HG03354 (cell line): ENCODE measurements at regions not wholly inside any gene's neighbourhood (a gene's known extent, or its start where the extent isn't known, plus 50 kb on each side); places are given as distances from the start of the nearest gene placed in this dataset.
"Not testable (repeated sequence)": the region's sequence is repeated elsewhere in the genome, so short reads cannot be mapped to it uniquely, and the experiment has no call there.

Source experiments
- ATAC-seq: cut with Tn5 transposase; IDR thresholded peaks from one replicate; pipeline ENCODE4 v1.9.1; 2021; ENCODE audit warnings: mild to moderate bottlenecking; ENCODE audit not compliant: unreplicated experiment, poor library complexity, severe bottlenecking

- peak; percentile 71 for ATAC-seq
Observed at GRCh38 chrX:13194291-13195103, 125.4 kb downstream of the ATXN3L start.

- ATAC-seq, result no peak
Observed at GRCh38 chrX:13190051-13190450, 129.8 kb downstream of the ATXN3L start.

GRCh38 chrX:13189380-13189779, 130.5 kb downstream of the ATXN3L start:
- no peak for ATAC-seq

DNA sequence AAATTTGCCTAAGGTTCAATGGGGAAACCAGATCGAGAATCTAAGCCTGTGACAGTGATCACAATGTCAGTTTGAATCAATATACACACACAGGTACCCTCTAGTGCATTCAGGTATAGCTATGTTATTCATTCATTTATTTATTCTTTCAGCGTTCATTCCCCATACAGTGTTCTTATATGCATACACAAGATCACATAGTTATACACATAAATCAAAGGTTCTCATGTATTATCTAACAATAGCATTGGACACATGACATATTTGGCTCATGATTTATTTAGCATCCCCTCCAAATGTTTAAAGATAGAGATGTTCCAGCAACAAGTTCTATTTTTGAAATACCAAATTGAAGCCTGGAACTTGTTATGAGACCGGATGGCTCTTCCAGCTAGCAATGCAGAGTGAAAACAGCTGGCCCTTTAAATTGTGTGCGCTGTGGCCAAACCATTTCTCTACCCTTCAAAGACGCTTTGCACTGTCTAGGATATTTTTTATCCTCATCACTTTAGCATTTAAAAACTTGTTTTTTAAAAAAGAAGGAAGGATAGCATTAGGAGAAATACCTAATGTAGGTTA, 131.0 kb downstream of the ATXN3L start:
- no peak for ATAC-seq

DNA sequence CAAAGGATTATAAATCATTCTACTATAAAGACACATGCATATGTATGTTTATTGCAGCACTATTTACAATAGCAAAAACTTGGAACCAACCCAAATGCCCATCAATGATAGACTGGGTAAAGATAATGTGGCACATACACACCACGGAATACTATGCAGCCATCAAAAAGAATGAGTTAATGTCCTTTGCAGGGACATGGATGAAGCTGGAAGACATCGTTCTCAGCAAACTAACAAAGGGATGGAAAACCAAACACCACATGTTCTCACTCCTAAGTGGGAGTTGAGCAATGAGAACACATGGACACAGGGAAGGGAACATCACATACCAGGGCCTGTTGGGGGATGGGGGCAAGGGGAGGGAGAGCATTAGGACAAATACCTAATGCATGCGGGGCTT, 133.2 kb downstream of the ATXN3L start:
- ATAC-seq, result not testable (repeated sequence)

DNA sequence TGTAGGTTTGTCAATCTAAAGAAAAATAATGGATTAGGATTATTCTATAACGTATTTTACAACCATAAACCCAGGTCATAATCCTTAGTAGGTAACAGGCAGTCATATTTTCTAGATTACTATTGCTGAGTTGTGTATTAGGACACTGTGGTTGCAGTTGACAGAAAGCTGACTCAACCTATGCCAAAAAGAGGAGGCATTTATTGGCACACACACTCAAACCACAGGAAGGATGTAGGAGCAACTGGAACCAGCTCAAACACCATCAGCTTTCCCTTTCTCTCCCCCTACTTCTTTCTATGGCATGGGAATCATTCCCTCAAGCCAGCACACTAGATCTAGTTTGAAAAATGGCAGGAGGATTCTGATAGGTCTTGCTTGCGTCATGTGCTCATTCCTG, 136.4 kb upstream of the FAM9C start:
- ATAC-seq, result no peak

DNA sequence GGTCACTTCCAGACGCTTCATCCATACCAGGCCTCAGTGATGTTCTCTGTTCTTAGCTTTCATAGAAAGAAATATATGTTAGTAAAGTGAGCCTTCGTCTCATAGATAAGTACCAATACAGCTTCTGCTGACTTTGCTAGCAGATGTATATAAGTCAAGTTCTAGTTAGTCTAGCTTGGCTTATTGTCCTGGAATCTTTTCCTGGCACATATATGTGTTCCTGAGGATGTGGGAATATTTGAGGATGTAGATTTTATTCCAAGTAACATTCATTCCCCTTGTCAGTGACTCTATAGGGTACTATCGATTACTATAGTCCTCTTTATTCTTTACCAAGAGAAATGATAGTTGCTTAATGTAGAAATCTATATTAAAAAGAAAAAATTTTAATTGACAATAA, 135.2 kb upstream of the FAM9C start:
- no peak for ATAC-seq

DNA sequence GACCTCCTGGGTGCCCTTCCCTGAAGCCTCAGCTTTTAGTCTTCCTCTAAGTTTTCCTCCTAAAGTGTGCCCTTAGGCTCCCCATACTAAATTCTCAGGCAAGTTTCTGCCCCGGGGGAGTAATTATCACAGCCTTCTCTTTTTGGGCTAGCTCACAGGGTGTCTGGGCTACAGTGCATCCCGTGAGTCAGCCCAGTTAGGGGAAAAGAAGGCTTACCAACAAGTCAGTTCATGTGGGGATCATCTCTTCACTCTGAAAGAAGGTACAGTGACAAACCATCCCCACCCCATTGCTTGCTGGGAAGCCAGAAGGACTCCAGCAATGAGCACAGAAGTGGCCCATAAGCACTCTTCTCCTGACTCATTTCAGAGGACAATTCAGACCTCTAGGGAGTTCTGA, 134.7 kb upstream of the FAM9C start:
- ATAC-seq, result no peak

- ATAC-seq, result no peak
Observed at GRCh38 chrX:13177921-13178566, 133.6 kb upstream of the FAM9C start.

DNA sequence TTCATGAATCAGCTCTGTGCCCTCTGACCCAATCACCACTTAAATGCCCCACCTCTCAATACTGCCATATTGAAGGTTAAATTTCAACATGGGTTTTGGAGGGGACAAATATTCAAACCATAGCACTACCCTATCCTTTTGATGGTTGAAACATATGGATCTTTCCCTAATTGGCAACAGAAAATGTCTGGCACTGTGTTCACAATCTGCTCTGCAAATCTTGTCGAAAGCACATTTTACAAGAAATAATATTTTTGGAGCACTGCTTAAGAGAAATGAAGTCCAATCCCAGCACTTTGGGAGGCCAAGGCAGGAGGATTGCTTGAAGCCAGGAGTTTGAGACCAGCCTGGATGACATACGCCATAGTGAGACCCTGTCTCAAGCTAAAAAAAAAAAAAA, 130.6 kb upstream of the FAM9C start:
- ATAC-seq, result no peak

GRCh38 chrX:13170966-13171558, 126.6 kb upstream of the FAM9C start:
- ATAC-seq, result no peak

DNA sequence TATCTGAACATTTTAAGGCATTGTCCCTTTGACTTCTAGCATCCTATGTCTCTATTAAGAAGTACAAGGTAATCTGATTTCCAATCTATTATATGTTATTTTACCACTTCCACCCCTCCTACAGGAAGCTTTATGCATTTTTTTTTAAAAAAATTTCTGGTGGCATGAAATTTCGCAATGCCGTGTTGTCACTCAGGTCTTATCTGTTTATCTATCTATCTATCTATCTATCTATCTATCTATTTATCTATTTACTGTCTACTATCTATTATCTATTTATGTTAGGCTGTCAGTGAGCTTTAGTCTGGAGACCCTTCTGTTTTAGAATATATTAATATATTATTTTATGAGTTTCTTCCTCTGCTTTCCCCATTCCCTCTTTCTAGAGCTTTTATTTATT, 125.3 kb upstream of the FAM9C start:
- no peak for ATAC-seq

GRCh38 chrX:13168269-13168668, 123.8 kb upstream of the FAM9C start:
- ATAC-seq, result no peak

DNA sequence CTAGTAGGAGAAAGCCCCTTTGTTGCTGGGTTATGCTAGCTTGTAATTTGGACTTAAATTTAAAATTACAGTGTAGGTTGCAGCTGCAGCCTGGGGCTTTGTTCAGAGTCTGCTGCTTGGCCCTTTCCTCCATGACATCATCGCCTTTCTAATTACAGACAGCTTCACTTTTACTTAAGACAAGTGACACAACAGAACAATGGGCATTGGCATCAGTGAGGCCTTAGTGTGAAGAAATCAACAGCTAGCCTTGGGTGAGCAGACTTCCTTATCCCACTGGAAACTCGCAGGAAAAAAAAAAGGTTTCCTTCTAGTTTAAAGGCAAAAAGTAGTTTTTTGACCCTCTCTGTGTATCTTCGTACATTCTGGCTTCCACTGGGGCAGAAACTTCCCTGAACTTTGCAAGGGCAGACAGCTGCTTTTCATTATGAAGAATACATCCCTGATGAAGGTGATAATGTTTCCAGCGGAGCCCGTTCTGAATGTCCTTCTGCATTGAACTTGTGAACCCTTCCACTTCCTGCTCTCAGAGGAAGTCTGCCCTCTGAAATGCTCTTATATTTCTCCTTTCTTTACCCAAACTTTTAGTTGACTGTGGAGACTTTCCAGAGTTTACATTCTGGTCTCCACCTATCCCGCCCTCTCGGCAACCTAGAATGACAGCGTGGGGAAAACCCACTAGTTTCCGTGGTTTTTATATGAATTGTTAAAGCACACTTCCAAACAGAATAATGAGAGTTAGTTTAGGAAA, 123.2 kb upstream of the FAM9C start:
- ATAC-seq, result no peak

DNA sequence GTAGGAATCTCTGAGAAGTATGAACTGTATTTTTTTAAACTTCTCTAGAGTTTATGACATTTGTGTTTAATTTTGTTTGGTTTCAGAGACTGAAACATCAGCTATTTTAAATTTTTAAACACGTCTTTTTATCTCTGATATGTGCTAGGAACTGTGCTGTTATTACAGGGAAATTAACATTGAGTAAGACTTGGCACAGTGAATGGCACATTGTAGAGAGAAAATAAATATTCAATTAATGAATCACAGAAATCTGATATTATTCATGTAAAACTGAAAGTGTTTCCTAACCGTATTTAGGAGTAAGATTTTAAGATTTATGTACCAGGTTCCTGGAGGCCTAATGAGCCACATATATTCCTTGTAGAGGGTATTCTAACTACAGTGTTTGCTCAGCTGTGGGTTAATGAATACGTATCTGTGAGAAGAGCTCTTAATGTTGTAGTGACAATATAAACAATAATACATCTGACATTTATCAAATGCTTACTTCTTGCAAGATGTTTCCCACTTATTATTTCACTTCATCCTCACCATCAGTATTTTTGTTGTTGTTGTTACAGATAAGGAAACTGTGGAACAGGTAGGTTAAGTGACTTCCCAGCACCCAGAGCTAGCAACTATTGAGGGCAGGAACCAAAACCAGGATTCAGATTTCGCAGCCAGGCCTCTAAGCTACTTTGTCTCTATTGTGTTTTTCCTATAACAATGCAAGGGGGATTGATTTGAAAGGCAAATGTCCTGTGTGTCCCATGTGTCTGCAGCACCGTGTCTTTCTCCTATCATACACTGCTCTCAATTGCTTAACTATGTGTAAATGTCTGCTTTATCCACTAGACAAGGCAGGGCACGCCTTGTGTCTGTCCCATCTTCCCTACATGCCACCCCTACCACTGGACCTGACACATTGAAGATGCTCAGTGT, 121.1 kb upstream of the FAM9C start:
- no peak for ATAC-seq

DNA sequence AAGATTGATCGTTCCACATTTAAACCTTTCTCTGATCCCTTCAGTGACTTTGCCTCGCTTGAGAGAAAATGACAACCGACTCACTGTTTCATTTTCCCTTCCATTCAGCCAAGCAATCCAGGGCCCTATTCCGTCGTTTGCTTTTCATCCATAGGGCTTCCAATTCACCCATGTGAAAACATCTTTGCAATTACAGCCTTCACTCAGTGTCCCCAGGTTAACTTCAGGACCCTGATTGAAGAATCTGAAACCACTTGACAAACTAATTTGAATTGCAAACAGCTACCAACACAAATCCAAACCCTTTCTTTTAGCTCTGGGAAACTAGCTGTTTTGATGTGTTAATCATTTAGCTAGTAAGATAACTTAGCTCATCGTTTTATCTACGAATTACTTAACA, 120.2 kb upstream of the FAM9C start:
- no peak for ATAC-seq

DNA sequence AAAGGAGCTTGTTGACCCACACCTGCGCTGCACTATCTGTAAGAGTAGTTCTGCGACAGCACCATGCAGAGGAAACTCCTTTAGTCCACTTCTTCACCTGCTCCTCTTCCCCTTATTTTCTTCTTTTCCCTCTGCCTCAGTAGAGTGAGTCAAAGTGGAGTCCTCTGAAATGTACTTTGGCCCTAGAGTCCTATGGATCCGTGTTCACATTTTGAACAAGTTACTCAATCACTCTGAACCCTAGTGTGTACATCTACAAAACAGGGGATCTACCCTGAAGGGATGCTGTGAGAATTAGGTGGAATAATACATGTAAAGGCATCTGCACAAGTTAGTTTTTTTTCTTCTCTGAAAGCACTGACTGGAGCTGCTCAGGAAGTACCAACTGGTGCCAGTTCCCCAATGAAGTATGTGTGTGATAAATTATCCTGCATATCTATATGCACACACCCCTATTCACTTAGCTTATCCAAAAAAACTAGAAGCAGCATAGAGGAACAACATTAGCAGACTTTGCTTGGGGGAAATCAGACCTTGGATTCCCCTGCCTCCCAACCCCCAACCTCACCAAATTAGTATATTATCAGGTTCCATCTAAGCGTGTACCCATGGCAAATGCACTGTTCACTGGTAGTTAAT, 118.5 kb upstream of the FAM9C start:
- no peak for ATAC-seq

DNA sequence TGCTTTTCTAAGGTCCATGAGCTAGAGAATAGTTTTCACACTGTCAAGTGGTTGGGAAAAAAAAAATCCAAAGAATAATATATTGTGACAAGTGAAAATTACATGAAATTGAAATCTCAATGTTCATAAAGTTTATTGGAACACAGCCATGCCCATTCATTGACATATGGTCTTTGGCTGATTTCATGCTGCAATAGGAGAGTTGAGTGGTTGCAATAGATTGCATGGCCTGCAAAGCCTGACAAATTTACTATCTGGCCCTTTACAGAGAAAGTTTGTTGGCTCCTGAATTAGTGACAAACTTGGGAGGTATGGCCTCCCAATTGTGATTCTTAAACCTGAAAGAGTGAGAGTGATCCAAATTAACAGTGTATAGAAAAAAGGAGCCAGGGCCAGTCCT, 115.5 kb upstream of the FAM9C start:
- no peak for ATAC-seq

- no peak for ATAC-seq
Observed at GRCh38 chrX:13158911-13159310, 114.5 kb upstream of the FAM9C start.
